ENCODE measurements at regions not wholly inside any gene's neighbourhood (a gene's known extent, or its start where the extent isn't known, plus 50 kb on each side); places are given as distances from the start of the nearest gene placed in this dataset.

GRCh38 chr3:178457511-178457910 is 78.7 kb upstream of the KCNMB2 start:
- TF ChIP-seq FOXK1 (CRISPR knock-in tag; IDR thresholded peaks at IDR 0.05) (no peak), CBFB (CRISPR knock-in tag; IDR thresholded peaks at IDR 0.05; ENCODE audit: low read depth) (no peak), ESRRA (CRISPR knock-in tag; IDR thresholded peaks at IDR 0.05; ENCODE audit: borderline replicate concordance) (no peak), NFATC4 (CRISPR knock-in tag; IDR thresholded peaks at IDR 0.05) (no peak), ELF4 (CRISPR knock-in tag; IDR thresholded peaks at IDR 0.05; ENCODE audit: low read depth) (no peak), ZNF219 (CRISPR knock-in tag; IDR thresholded peaks at IDR 0.05; ENCODE audit: borderline replicate concordance) (no peak), NR3C1 (CRISPR knock-in tag; conservative IDR thresholded peaks at IDR 0.05; ENCODE audit: low read depth) (no peak), ZBTB21 (CRISPR knock-in tag; IDR thresholded peaks at IDR 0.05; ENCODE audit: borderline replicate concordance) (no peak)
- TF ChIP-seq, protein P1, sequence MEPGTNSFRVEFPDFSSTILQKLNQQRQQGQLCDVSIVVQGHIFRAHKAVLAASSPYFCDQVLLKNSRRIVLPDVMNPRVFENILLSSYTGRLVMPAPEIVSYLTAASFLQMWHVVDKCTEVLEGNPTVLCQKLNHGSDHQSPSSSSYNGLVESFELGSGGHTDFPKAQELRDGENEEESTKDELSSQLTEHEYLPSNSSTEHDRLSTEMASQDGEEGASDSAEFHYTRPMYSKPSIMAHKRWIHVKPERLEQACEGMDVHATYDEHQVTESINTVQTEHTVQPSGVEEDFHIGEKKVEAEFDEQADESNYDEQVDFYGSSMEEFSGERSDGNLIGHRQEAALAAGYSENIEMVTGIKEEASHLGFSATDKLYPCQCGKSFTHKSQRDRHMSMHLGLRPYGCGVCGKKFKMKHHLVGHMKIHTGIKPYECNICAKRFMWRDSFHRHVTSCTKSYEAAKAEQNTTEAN (CRISPR knock-in tag; IDR thresholded peaks at IDR 0.05) = no peak
- DNase-seq (ENCODE audit: low spot score) (no peak), ATAC-seq (no peak)
- ChIA-PET POLR2A (no interaction called here), CTCF (no interaction called here)
- Mint-ChIP-seq H3K36me3 (no peaks in the 10 kb centered on the region), H3K4me3 (no peak overlapping the region), H3K4me1 (peaks cover 2% of the 10 kb centered on the region; the same call in 1 of the 2 replicates), H3K9me3 (peaks cover 9% of the 10 kb centered on the region), H3K27ac (no peak overlapping the region), H3K27me3 (ENCODE audit: low read depth) (no peaks in the 10 kb centered on the region; the same call in 1 of the 2 replicates)

- Mint-ChIP-seq H3K9me3 (peaks cover 9% of the 10 kb centered on the region), H3K27ac (no peak overlapping the region), H3K36me3 (no peaks in the 10 kb centered on the region), H3K27me3 (ENCODE audit: low read depth) (no peaks in the 10 kb centered on the region; the same call in 1 of the 2 replicates), H3K4me3 (no peak overlapping the region), H3K4me1 (peaks cover 2% of the 10 kb centered on the region; the same call in 1 of the 2 replicates)
- CTCF ChIA-PET = no interaction called here
- DNase-seq (ENCODE audit: low spot score) (no peak), ATAC-seq (no peak)
- TF ChIP-seq, protein P2, sequence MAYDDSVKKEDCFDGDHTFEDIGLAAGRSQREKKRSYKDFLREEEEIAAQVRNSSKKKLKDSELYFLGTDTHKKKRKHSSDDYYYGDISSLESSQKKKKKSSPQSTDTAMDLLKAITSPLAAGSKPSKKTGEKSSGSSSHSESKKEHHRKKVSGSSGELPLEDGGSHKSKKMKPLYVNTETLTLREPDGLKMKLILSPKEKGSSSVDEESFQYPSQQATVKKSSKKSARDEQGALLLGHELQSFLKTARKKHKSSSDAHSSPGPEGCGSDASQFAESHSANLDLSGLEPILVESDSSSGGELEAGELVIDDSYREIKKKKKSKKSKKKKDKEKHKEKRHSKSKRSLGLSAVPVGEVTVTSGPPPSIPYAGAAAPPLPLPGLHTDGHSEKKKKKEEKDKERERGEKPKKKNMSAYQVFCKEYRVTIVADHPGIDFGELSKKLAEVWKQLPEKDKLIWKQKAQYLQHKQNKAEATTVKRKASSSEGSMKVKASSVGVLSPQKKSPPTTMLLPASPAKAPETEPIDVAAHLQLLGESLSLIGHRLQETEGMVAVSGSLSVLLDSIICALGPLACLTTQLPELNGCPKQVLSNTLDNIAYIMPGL (CRISPR knock-in tag; IDR thresholded peaks at IDR 0.05) = no peak
- TF ChIP-seq, protein P3, sequence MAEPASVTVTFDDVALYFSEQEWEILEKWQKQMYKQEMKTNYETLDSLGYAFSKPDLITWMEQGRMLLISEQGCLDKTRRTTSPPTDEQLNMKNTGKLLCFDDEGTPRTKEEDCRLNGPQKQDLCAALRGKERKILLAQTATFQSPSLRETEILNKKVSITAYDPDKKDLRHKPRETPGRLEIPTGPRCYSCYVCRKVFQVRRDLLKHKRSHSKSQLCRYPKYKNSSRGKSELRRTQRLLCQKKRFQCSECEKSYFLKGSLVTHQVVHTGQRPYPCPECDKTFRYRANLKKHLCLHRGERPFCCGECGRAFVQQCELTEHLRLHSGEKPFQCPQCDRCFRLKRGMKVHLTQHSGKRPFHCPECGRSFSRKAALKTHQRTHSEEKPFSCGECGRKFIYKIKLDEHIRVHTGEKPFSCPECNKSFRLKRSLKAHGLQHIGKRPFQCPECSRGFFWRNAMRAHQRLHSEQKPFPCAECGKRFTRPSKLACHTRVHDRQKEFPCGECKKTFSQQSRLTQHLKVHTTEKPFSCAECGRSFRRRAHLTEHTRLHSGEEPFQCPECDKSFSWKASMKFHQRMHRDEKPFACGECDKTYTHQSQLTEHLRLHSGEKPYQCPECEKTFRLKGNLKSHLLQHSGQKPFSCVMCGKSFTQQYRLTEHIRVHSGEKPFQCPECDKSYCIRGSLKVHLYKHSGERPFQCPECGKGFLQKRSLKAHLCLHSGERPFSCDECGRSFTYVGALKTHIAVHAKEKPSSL (CRISPR knock-in tag; conservative IDR thresholded peaks at IDR 0.05) = no peak
- no peak for TF ChIP-seq SOX15 (CRISPR knock-in tag; IDR thresholded peaks at IDR 0.05)
- no peak for TF ChIP-seq NR1H2 (CRISPR knock-in tag; IDR thresholded peaks at IDR 0.05)
- TF ChIP-seq MXD4 (CRISPR knock-in tag; IDR thresholded peaks at IDR 0.05; ENCODE audit: borderline replicate concordance) = no peak
- TF ChIP-seq ZNF317 (CRISPR knock-in tag; IDR thresholded peaks at IDR 0.05; ENCODE audit: borderline replicate concordance, low read depth) = no peak
- no peak for TF ChIP-seq E2F1 (CRISPR knock-in tag; IDR thresholded peaks at IDR 0.05)
- no peak for TF ChIP-seq NR3C1 (CRISPR knock-in tag; conservative IDR thresholded peaks at IDR 0.05; ENCODE audit: low read depth)
- TF ChIP-seq GABPB1 (CRISPR knock-in tag; IDR thresholded peaks at IDR 0.05) = no peak
- no peak for TF ChIP-seq KAT7 (CRISPR knock-in tag; IDR thresholded peaks at IDR 0.05; ENCODE audit: borderline replicate concordance)
- TF ChIP-seq ZNF263 (CRISPR knock-in tag; IDR thresholded peaks at IDR 0.05; ENCODE audit: low read depth) = no peak
- TF ChIP-seq ZNF512 (CRISPR knock-in tag; IDR thresholded peaks at IDR 0.05; ENCODE audit: borderline replicate concordance) = no peak
- TF ChIP-seq IRF2 (CRISPR knock-in tag; IDR thresholded peaks at IDR 0.05; ENCODE audit: borderline replicate concordance, low read depth) = no peak
- POLR2A ChIA-PET = no interaction called here
Measured at GRCh38 chr3:178458313-178459037, 77.8 kb upstream of the KCNMB2 start.
